ENCODE measurements at regions not wholly inside any gene's neighbourhood (a gene's known extent, or its start where the extent isn't known, plus 50 kb on each side); places are given as distances from the start of the nearest gene placed in this dataset.

- Histone ChIP-seq H3K4me1 (ENCODE audit: insufficient read depth, low read length) (no peaks in the 10 kb centered on the region), H3K36me3 (ENCODE audit: insufficient read depth, low read length) (no peaks in the 10 kb centered on the region), H3K27ac (ENCODE audit: low read depth, low read length) (no peak overlapping the region), H3K4me3 (ENCODE audit: low read length) (no peak overlapping the region), H3K9me3 (ENCODE audit: low read length) (no peaks in the 10 kb centered on the region), H3K27me3 (ENCODE audit: insufficient read depth, low read length, poor library complexity, severe bottlenecking) (no peaks in the 10 kb centered on the region)
- no peak for DNase-seq
- Mint-ChIP-seq H3K4me3 (no peak overlapping the region), H3K9me3 (peaks cover 0 to 8% (median 2%) of the 10 kb centered on the region in 5 donors), H3K4me1 (no peaks in the 10 kb centered on the region), H3K27me3 (no peaks in the 10 kb centered on the region), H3K27ac (no peak overlapping the region), H3K36me3 (no peaks in the 10 kb centered on the region)
- ChIA-PET CTCF (no interaction called here), POLR2A (no interaction called here)
These were observed 94.7 kb upstream of the ADAMTSL1 start for GRCh38 chr9:18379073-18379811.

GRCh38 chr9:18382243-18382642 is 91.7 kb upstream of the ADAMTSL1 start:
- H3K4me3 Mint-ChIP-seq, result no peak overlapping the region
- H3K4me1 ChIP-seq (ENCODE audit: insufficient read depth, low read length), result no peaks in the 10 kb centered on the region
- H3K4me1 Mint-ChIP-seq, result no peaks in the 10 kb centered on the region
- H3K4me3 ChIP-seq (ENCODE audit: low read length), result no peak overlapping the region
- H3K9me3 Mint-ChIP-seq, result peaks cover 0 to 8% (median 2%) of the 10 kb centered on the region in 5 donors
- no peaks in the 10 kb centered on the region for H3K36me3 ChIP-seq (ENCODE audit: insufficient read depth, low read length)
- H3K36me3 Mint-ChIP-seq, result no peaks in the 10 kb centered on the region
- no peak overlapping the region for H3K27ac ChIP-seq (ENCODE audit: low read depth, low read length)
- H3K9me3 ChIP-seq (ENCODE audit: low read length), result no peaks in the 10 kb centered on the region
- H3K27ac Mint-ChIP-seq, result no peak overlapping the region
- ChIA-PET CTCF (no interaction called here), POLR2A (no interaction called here)
- no peak for DNase-seq
- no peaks in the 10 kb centered on the region for H3K27me3 Mint-ChIP-seq
- H3K27me3 ChIP-seq (ENCODE audit: insufficient read depth, low read length, poor library complexity, severe bottlenecking), result no peaks in the 10 kb centered on the region

- Histone ChIP-seq H3K4me1 (ENCODE audit: insufficient read depth, low read length) (no peaks in the 10 kb centered on the region), H3K27ac (ENCODE audit: low read depth, low read length) (no peak overlapping the region), H3K36me3 (ENCODE audit: insufficient read depth, low read length) (no peaks in the 10 kb centered on the region), H3K4me3 (ENCODE audit: low read length) (no peak overlapping the region), H3K9me3 (ENCODE audit: low read length) (no peaks in the 10 kb centered on the region), H3K27me3 (ENCODE audit: insufficient read depth, low read length, poor library complexity, severe bottlenecking) (no peaks in the 10 kb centered on the region)
- Mint-ChIP-seq H3K27ac (no peak overlapping the region), H3K36me3 (no peaks in the 10 kb centered on the region), H3K4me1 (no peaks in the 10 kb centered on the region), H3K9me3 (peaks cover 0 to 3% (median 0%) of the 10 kb centered on the region in 5 donors), H3K27me3 (no peaks in the 10 kb centered on the region), H3K4me3 (no peak overlapping the region)
- DNase-seq, result no peak
- ChIA-PET POLR2A (no interaction called here), CTCF (no interaction called here)
These were observed 89.9 kb upstream of the ADAMTSL1 start for GRCh38 chr9:18384066-18384465.

- no peak overlapping the region for H3K4me3 ChIP-seq (ENCODE audit: low read length)
- ChIA-PET POLR2A (no interaction called here), CTCF (no interaction called here)
- Mint-ChIP-seq H3K27me3 (no peaks in the 10 kb centered on the region), H3K4me3 (no peak overlapping the region), H3K4me1 (no peaks in the 10 kb centered on the region), H3K9me3 (peaks cover 0 to 2% (median 0%) of the 10 kb centered on the region in 5 donors), H3K36me3 (no peaks in the 10 kb centered on the region), H3K27ac (no peak overlapping the region)
- H3K9me3 ChIP-seq (ENCODE audit: low read length), result no peaks in the 10 kb centered on the region
- no peaks in the 10 kb centered on the region for H3K4me1 ChIP-seq (ENCODE audit: insufficient read depth, low read length)
- no peaks in the 10 kb centered on the region for H3K36me3 ChIP-seq (ENCODE audit: insufficient read depth, low read length)
- no peak for DNase-seq
- H3K27ac ChIP-seq (ENCODE audit: low read depth, low read length), result no peak overlapping the region
- H3K27me3 ChIP-seq (ENCODE audit: insufficient read depth, low read length, poor library complexity, severe bottlenecking), result no peaks in the 10 kb centered on the region
These were observed 88.1 kb upstream of the ADAMTSL1 start for GRCh38 chr9:18385696-18386490.

DNA sequence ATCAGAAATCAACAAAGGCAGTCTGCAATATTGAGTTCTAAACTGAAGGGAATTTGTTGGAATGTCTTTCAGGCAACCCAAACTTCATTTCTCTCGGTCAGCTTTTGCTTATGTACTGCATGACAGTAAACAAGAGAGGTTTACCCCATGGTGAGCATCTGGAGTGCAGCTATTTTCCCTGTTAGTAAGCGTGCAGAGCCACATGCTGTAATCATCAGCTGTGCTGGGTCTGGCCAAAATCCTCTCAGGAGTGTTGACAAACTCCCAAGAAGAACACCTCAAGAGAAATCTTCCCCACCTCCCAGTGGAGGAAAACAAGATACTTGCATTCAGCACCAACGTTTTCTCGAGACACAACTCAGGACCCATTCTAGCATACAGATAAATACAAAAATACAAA is 83.6 kb upstream of the ADAMTSL1 start:
- Mint-ChIP-seq H3K4me3 (no peak overlapping the region), H3K27me3 (peaks cover 0 to 2% of the 10 kb centered on the region in 2 donors), H3K27ac (no peak overlapping the region), H3K4me1 (no peaks in the 10 kb centered on the region), H3K36me3 (no peaks in the 10 kb centered on the region), H3K9me3 (no peaks in the 10 kb centered on the region)
- CTCF ChIA-PET, result no interaction called here
- Histone ChIP-seq H3K36me3 (ENCODE audit: insufficient read depth, low read length) (no peaks in the 10 kb centered on the region), H3K4me3 (ENCODE audit: low read length) (no peak overlapping the region), H3K9me3 (ENCODE audit: low read length) (no peaks in the 10 kb centered on the region), H3K27me3 (ENCODE audit: insufficient read depth, low read length, poor library complexity, severe bottlenecking) (no peaks in the 10 kb centered on the region), H3K4me1 (ENCODE audit: insufficient read depth, low read length) (no peaks in the 10 kb centered on the region), H3K27ac (ENCODE audit: low read depth, low read length) (no peak overlapping the region)
- DNase-seq, result no peak
- POLR2A ChIA-PET, result no interaction called here

- Histone ChIP-seq H3K36me3 (ENCODE audit: insufficient read depth, low read length) (no peaks in the 10 kb centered on the region), H3K27me3 (ENCODE audit: insufficient read depth, low read length, poor library complexity, severe bottlenecking) (no peaks in the 10 kb centered on the region), H3K9me3 (ENCODE audit: low read length) (no peaks in the 10 kb centered on the region), H3K4me1 (ENCODE audit: insufficient read depth, low read length) (no peaks in the 10 kb centered on the region), H3K27ac (ENCODE audit: low read depth, low read length) (no peak overlapping the region), H3K4me3 (ENCODE audit: low read length) (no peak overlapping the region)
- no peaks in the 10 kb centered on the region for H3K4me1 Mint-ChIP-seq
- CTCF ChIA-PET, result no interaction called here
- H3K9me3 Mint-ChIP-seq, result peaks cover 0 to 1% (median 0%) of the 10 kb centered on the region in 5 donors
- POLR2A ChIA-PET, result no interaction called here
- H3K27ac Mint-ChIP-seq, result no peak overlapping the region
- no peak for DNase-seq
- peaks cover 0 to 2% of the 10 kb centered on the region in 2 donors for H3K27me3 Mint-ChIP-seq
- no peak overlapping the region for H3K4me3 Mint-ChIP-seq
- no peaks in the 10 kb centered on the region for H3K36me3 Mint-ChIP-seq
These were observed 80.4 kb upstream of the ADAMTSL1 start for GRCh38 chr9:18393340-18394130.

- no peaks in the 10 kb centered on the region for H3K36me3 ChIP-seq (ENCODE audit: insufficient read depth, low read length)
- Mint-ChIP-seq H3K36me3 (no peaks in the 10 kb centered on the region), H3K4me1 (no peaks in the 10 kb centered on the region), H3K27ac (no peak overlapping the region), H3K9me3 (peaks cover 0 to 1% (median 0%) of the 10 kb centered on the region in 5 donors), H3K4me3 (no peak overlapping the region), H3K27me3 (peaks cover 0 to 2% of the 10 kb centered on the region in 2 donors)
- POLR2A ChIA-PET, result no interaction called here
- CTCF ChIA-PET, result no interaction called here
- H3K9me3 ChIP-seq (ENCODE audit: low read length), result no peaks in the 10 kb centered on the region
- no peak overlapping the region for H3K27ac ChIP-seq (ENCODE audit: low read depth, low read length)
- H3K27me3 ChIP-seq (ENCODE audit: insufficient read depth, low read length, poor library complexity, severe bottlenecking), result no peaks in the 10 kb centered on the region
- no peak overlapping the region for H3K4me3 ChIP-seq (ENCODE audit: low read length)
- no peaks in the 10 kb centered on the region for H3K4me1 ChIP-seq (ENCODE audit: insufficient read depth, low read length)
- no peak for DNase-seq
These were observed 79.1 kb upstream of the ADAMTSL1 start for GRCh38 chr9:18394847-18395351.
